DND-41 (cell line): ENCODE measurements at regions not wholly inside any gene's neighbourhood (a gene's known extent, or its start where the extent isn't known, plus 50 kb on each side); places are given as distances from the start of the nearest gene placed in this dataset.

ENCODE experiments used
- ATAC-seq: fragments of 200-7000 bp; cut with Tn5 transposase; 3 replicates; pipeline ENCODE4 v1.9.1; 2021; ENCODE audit warnings: low read depth; ENCODE audit not compliant: insufficient read depth
- DNase-seq: peaks from one replicate; pipeline ENCODE4 v3.0.0-alpha.2; 2020
- H2AFZ ChIP-seq: 2 replicates; pipeline ENCODE4 v1.6.0; 2012; ENCODE audit warnings: low read depth, low read length
- H3K27ac ChIP-seq: 2 replicates; pipeline ENCODE4 v1.5.1; 2012; ENCODE audit warnings: low read length, inconsistent platforms
- H3K27me3 ChIP-seq: fragments of 200-600 bp; sonication (generic); 2 replicates; pipeline ENCODE4 v1.6.0; 2012; ENCODE audit warnings: low read length, mild to moderate bottlenecking, inconsistent platforms; ENCODE audit not compliant: insufficient read depth, poor library complexity
- H3K36me3 ChIP-seq: 2 replicates; pipeline ENCODE4 v1.5.1; 2012; ENCODE audit warnings: low read length, inconsistent platforms; ENCODE audit not compliant: insufficient read depth
- H3K4me1 ChIP-seq: 2 replicates; pipeline ENCODE4 v1.5.1; 2012; ENCODE audit warnings: mild to moderate bottlenecking, low read length; ENCODE audit not compliant: insufficient read depth
- H3K4me2 ChIP-seq: 2 replicates; pipeline ENCODE4 v1.6.0; 2012; ENCODE audit warnings: mild to moderate bottlenecking, moderate library complexity, low read length, inconsistent platforms; ENCODE audit not compliant: insufficient read depth
- H3K4me3 ChIP-seq, 2 experiments: fragments of 200-600 bp in 1 of 2; shearing (Covaris generic) in 1 of 2; 2 replicates each; pipeline ENCODE4 v1.5.1; 2012 to 2016; ENCODE audit warnings: inconsistent platforms in 2 of 2, low read length in 2 of 2, mild to moderate bottlenecking in 2 of 2, low read depth in 1 of 2, moderate library complexity in 1 of 2
- H3K79me2 ChIP-seq: 2 replicates; pipeline ENCODE4 v1.6.0; 2012; ENCODE audit warnings: low read length, inconsistent platforms; ENCODE audit not compliant: insufficient read depth
- H3K9ac ChIP-seq: 2 replicates; pipeline ENCODE4 v1.6.0; 2012; ENCODE audit warnings: low read depth, mild to moderate bottlenecking, inconsistent platforms, low read length, moderate library complexity
- H3K9me3 ChIP-seq: 2 replicates; pipeline ENCODE4 v1.5.1; 2012; ENCODE audit warnings: low read length, moderate library complexity, mild to moderate bottlenecking, inconsistent platforms; ENCODE audit not compliant: insufficient read depth, severe bottlenecking
- H4K20me1 ChIP-seq: 2 replicates; pipeline ENCODE4 v1.6.0; 2012; ENCODE audit warnings: low read length; ENCODE audit not compliant: insufficient read depth
- CTCF ChIP-seq: IDR thresholded peaks from 2 replicates; pipeline ENCODE4 v1.5.1; 2012; ENCODE audit warnings: borderline replicate concordance, low read length, moderate library complexity, mild to moderate bottlenecking; ENCODE audit not compliant: poor library complexity, severe bottlenecking; ENCODE audit errors: extremely low read depth
- EZH2 ChIP-seq: IDR thresholded peaks from 3 replicates; pipeline ENCODE4 v1.6.1; 2012; ENCODE audit warnings: borderline replicate concordance, low read depth, mild to moderate bottlenecking, moderate library complexity, low read length, inconsistent platforms; ENCODE audit not compliant: severe bottlenecking

- no peaks in the 10 kb centered on the region for H3K79me2 ChIP-seq
- H4K20me1 ChIP-seq = no peaks in the 10 kb centered on the region
- H3K27me3 ChIP-seq = no peaks in the 10 kb centered on the region
- DNase-seq (no peak), ATAC-seq (no peak)
- H2AFZ ChIP-seq = no peak overlapping the region
- H3K4me2 ChIP-seq = no peak overlapping the region
- H3K9me3 ChIP-seq = no peaks in the 10 kb centered on the region
- no peak overlapping the region for H3K4me3 ChIP-seq
- no peaks in the 10 kb centered on the region for H3K36me3 ChIP-seq
- no peak overlapping the region for H3K27ac ChIP-seq
- no peaks in the 10 kb centered on the region for H3K4me1 ChIP-seq
- TF ChIP-seq EZH2 (no peak), CTCF (no peak)
- H3K9ac ChIP-seq = no peak overlapping the region
Observed at GRCh38 chr13:91233291-91233690, 114.2 kb upstream of the MIR17HG start.

- Histone ChIP-seq H3K27ac (no peak overlapping the region), H3K36me3 (no peaks in the 10 kb centered on the region), H2AFZ (no peak overlapping the region), H3K27me3 (no peaks in the 10 kb centered on the region), H3K9ac (no peak overlapping the region), H3K4me2 (no peak overlapping the region), H3K4me1 (no peaks in the 10 kb centered on the region), H3K9me3 (no peaks in the 10 kb centered on the region), H3K79me2 (no peaks in the 10 kb centered on the region), H3K4me3 (no peak overlapping the region), H4K20me1 (no peaks in the 10 kb centered on the region)
- ATAC-seq (no peak), DNase-seq (no peak)
- TF ChIP-seq EZH2 = no peak
Observed at GRCh38 chr13:91236182-91236581, 111.3 kb upstream of the MIR17HG start.

GRCh38 chr13:91236921-91237320 is 110.6 kb upstream of the MIR17HG start:
- no peaks in the 10 kb centered on the region for H3K36me3 ChIP-seq
- H3K79me2 ChIP-seq = no peaks in the 10 kb centered on the region
- no peak overlapping the region for H3K4me2 ChIP-seq
- no peaks in the 10 kb centered on the region for H3K27me3 ChIP-seq
- no peaks in the 10 kb centered on the region for H3K4me1 ChIP-seq
- H3K27ac ChIP-seq = no peak overlapping the region
- no peaks in the 10 kb centered on the region for H3K9me3 ChIP-seq
- no peak overlapping the region for H2AFZ ChIP-seq
- no peak overlapping the region for H3K4me3 ChIP-seq
- TF ChIP-seq CTCF = no peak
- no peak for TF ChIP-seq EZH2
- H3K9ac ChIP-seq = no peak overlapping the region
- DNase-seq (no peak), ATAC-seq (no peak)
- H4K20me1 ChIP-seq = no peaks in the 10 kb centered on the region

GRCh38 chr13:91238036-91238435 is 109.5 kb upstream of the MIR17HG start:
- no peaks in the 10 kb centered on the region for H4K20me1 ChIP-seq
- ATAC-seq (no peak), DNase-seq (no peak)
- no peak for TF ChIP-seq EZH2
- no peak for TF ChIP-seq CTCF
- no peak overlapping the region for H3K9ac ChIP-seq
- H3K4me3 ChIP-seq = no peak overlapping the region
- H3K4me1 ChIP-seq = no peaks in the 10 kb centered on the region
- peaks cover under 1% of the 10 kb centered on the region for H3K9me3 ChIP-seq
- no peaks in the 10 kb centered on the region for H3K27me3 ChIP-seq
- H3K27ac ChIP-seq = no peak overlapping the region
- H3K79me2 ChIP-seq = no peaks in the 10 kb centered on the region
- no peak overlapping the region for H3K4me2 ChIP-seq
- no peaks in the 10 kb centered on the region for H3K36me3 ChIP-seq
- H2AFZ ChIP-seq = no peak overlapping the region
